ENCODE measurements at regions not wholly inside any gene's neighbourhood (a gene's known extent, or its start where the extent isn't known, plus 50 kb on each side); places are given as distances from the start of the nearest gene placed in this dataset.

DNA sequence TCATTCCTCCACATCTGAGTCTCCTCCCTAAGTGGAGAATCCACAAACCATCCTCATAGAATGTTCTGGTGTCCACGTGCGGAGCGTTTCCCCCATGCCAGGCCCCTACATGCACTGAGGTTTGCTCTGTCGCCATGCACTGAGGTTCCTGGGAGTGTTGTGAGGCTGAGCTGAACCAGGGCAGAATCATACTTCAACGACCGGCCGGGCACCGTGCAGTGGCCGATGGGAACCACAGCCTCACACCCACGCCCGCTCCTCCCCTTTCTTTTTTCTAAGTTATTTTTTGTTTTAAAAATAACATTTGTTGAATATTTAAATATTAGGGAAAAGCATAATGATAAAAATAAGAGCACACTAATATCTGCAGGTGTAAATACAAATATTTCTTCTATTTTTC lies 260.4 kb upstream of the IRX4 start:
- no peak for TF ChIP-seq POLR2A (IDR thresholded peaks at IDR 0.05)
- TF ChIP-seq, protein P1, sequence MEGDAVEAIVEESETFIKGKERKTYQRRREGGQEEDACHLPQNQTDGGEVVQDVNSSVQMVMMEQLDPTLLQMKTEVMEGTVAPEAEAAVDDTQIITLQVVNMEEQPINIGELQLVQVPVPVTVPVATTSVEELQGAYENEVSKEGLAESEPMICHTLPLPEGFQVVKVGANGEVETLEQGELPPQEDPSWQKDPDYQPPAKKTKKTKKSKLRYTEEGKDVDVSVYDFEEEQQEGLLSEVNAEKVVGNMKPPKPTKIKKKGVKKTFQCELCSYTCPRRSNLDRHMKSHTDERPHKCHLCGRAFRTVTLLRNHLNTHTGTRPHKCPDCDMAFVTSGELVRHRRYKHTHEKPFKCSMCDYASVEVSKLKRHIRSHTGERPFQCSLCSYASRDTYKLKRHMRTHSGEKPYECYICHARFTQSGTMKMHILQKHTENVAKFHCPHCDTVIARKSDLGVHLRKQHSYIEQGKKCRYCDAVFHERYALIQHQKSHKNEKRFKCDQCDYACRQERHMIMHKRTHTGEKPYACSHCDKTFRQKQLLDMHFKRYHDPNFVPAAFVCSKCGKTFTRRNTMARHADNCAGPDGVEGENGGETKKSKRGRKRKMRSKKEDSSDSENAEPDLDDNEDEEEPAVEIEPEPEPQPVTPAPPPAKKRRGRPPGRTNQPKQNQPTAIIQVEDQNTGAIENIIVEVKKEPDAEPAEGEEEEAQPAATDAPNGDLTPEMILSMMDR (IDR thresholded peaks at IDR 0.05), result no peak

Measured in lower leg skin (tissue), 3 donors.